ENCODE measurements at regions not wholly inside any gene's neighbourhood (a gene's known extent, or its start where the extent isn't known, plus 50 kb on each side); places are given as distances from the start of the nearest gene placed in this dataset.

DNA sequence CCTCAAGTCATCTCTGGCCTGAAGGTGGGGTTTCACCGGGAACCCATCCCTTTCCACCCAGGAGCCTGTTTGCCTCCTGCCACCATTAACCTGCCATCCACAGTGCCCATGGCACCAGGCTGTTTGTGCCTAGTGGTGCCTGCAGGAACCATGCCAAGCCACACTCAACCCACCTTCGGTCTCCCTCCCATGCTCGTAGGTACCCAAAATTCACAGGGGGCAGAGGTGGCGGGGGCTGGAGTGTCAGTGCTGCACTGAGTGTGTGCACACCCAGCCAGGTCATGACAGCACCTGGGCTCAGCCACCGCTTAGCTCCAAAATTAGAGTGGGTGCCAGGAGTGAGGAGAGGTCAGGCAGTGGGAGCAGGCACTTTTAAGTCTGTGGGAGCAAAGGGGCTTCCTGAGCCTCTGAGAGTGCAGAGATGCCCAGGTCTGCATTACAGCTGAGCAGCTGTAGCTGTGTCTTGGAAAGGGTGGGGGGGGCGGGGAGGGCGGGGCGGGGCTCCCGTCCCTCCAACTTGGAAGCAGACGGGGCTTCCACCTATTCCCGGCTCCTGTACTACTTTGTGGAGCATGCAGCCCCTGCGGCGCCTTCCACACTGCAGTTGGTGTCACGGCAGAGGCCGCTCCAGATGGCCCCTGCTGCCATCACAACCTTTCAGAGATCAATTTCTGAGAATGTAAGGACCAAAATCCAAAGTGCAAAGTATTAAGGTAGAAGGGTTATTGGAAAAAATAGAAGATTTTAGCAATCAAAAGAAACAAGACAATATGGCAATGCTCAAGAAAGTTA is 2396.8 kb upstream of the C9orf72 start:
- ChIA-PET POLR2A (no interaction called here), CTCF (no interaction called here)
- Mint-ChIP-seq H3K27me3 (no peaks in the 10 kb centered on the region), H3K27ac (no peak overlapping the region), H3K4me1 (no peaks in the 10 kb centered on the region), H3K36me3 (ENCODE audit: low read depth) (no peaks in the 10 kb centered on the region), H3K4me3 (no peak overlapping the region), H3K9me3 (no peaks in the 10 kb centered on the region)
- no peak for DNase-seq

DNA sequence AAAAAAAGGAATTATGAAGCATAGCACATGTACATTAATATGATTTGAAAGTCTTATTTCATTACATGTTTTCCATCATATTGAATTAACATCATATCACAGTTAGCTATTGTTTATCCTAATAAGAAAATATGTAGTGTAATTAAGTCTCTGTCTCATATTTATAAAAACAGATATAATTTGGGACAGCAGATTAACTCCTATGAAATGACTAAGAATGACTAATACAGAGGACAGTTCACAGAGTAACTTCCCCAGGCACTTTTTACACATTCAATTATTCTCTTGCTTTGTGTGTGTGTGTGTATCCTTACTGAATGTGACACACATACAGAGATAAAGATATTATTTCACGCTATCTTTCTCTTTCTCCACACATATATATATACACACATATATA is 2400.9 kb upstream of the C9orf72 start:
- Mint-ChIP-seq H3K27ac (no peak overlapping the region), H3K4me3 (no peak overlapping the region), H3K36me3 (ENCODE audit: low read depth) (no peaks in the 10 kb centered on the region), H3K4me1 (no peaks in the 10 kb centered on the region), H3K9me3 (no peaks in the 10 kb centered on the region), H3K27me3 (no peaks in the 10 kb centered on the region)
- POLR2A ChIA-PET = no interaction called here
- CTCF ChIA-PET = no interaction called here
- DNase-seq = no peak

DNA sequence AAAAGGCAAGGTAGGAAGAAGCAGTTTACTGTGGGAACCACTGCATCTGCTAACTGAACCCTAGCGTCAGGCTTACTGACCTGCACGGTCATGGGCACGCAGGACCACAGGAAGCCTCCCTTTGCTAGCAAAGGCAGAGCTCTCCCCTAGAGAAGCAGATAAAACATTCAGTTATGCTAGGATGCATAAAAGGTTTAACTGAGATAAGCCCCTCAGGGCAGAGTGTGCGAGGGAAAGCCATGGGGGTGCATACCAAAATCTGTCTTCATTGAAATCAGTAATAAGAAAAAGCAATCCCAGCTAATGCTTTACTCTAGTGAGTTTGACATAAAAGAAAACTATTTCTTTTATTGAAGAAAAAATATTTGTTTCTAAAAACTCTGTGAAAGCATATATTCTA is 2403.7 kb upstream of the C9orf72 start:
- H3K4me3 Mint-ChIP-seq = no peak overlapping the region
- H3K9me3 Mint-ChIP-seq = no peaks in the 10 kb centered on the region
- no peak overlapping the region for H3K27ac Mint-ChIP-seq
- CTCF ChIA-PET = no interaction called here
- POLR2A ChIA-PET = no interaction called here
- no peak for DNase-seq
- H3K4me1 Mint-ChIP-seq = no peaks in the 10 kb centered on the region
- no peaks in the 10 kb centered on the region for H3K36me3 Mint-ChIP-seq (ENCODE audit: low read depth)
- no peaks in the 10 kb centered on the region for H3K27me3 Mint-ChIP-seq

DNA sequence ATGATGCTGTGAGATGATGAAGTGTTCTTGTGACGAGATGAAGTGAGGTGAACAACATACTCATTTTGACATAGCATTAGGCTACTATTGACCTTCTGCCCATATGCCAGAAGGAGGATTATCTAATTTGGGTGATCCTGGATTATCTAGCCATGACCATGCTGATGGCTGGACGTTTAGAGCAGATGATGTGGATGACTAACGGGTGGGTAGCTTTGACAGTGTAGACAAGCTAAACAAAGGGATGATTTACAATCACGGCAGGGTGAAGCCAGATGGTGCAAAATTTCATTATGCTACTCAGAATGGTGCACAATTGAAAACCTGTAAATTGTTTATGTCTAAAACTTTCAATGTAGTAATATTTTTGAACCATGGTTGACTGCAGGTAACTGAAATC is 2403.4 kb upstream of the ACO1 start:
- Mint-ChIP-seq H3K9me3 (no peaks in the 10 kb centered on the region), H3K4me3 (no peak overlapping the region), H3K27ac (no peak overlapping the region), H3K27me3 (no peaks in the 10 kb centered on the region), H3K4me1 (no peaks in the 10 kb centered on the region), H3K36me3 (ENCODE audit: low read depth) (no peaks in the 10 kb centered on the region)
- DNase-seq = no peak
- CTCF ChIA-PET = no interaction called here
- POLR2A ChIA-PET = no interaction called here

DNA sequence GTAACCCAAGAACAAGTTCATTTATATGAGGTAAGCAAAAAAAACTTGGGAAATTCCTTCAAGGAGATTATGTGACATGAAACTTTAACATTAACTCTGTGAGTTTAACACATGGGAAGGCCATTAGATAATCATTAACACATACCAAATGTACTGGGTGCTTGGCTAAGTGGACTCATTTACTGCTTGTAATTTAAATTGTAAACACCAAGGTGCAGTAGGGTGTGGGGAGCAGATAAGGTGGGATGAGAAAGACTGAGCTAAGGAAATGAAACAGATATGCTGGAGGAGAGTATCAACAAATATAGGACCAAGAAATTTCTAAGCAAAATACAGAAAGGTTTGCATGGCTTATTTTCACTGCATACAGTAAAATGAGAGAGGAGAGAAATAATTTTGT is 2384.8 kb upstream of the ACO1 start:
- Mint-ChIP-seq H3K27ac (no peak overlapping the region), H3K27me3 (no peaks in the 10 kb centered on the region), H3K9me3 (peaks cover 14% of the 10 kb centered on the region), H3K36me3 (ENCODE audit: low read depth) (no peaks in the 10 kb centered on the region), H3K4me1 (no peaks in the 10 kb centered on the region), H3K4me3 (no peak overlapping the region)
- ChIA-PET CTCF (no interaction called here), POLR2A (no interaction called here)
- DNase-seq = no peak

DNA sequence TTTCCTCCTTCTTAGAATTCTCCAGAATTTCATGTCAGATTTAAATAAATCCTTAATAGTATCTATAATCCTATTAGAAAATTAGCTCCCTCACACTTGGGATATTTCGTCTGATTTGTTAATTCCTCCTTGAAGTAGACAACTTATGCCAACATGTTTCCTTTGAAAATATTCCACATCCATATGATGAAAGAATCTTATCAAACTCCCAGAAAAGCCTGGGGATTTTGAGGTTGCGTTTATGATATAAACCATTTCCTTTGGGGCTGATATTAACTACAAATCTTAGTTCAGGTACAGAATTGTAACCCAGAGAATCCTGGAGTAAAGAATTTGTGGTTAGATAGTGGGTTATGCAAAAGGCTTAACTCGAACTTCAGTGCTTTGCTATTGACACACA is 2373.8 kb upstream of the ACO1 start:
- Mint-ChIP-seq H3K9me3 (no peaks in the 10 kb centered on the region), H3K36me3 (ENCODE audit: low read depth) (no peaks in the 10 kb centered on the region), H3K4me3 (no peak overlapping the region), H3K27ac (no peak overlapping the region), H3K4me1 (no peaks in the 10 kb centered on the region), H3K27me3 (no peaks in the 10 kb centered on the region)
- no peak for DNase-seq
- ChIA-PET CTCF (no interaction called here), POLR2A (no interaction called here)

DNA sequence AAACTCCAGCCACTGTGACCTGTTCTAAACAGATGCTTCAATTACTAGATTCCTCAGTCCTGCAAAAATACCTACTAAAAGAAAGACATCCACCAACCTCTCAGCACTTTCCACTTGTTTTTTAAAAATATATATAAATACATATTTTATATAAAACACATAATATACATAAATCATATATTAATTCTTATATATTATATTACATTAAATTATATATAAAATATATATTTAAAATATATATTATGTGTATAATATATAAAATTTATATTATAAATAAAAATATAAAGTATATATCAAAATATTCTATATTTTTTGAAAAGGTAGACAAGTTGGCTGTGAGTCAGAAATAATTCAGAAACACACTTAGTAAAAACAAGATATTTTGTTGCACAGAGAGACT is 2371.8 kb upstream of the ACO1 start:
- no peaks in the 10 kb centered on the region for H3K27me3 Mint-ChIP-seq
- no peaks in the 10 kb centered on the region for H3K9me3 Mint-ChIP-seq
- no peaks in the 10 kb centered on the region for H3K36me3 Mint-ChIP-seq (ENCODE audit: low read depth)
- H3K27ac Mint-ChIP-seq = no peak overlapping the region
- CTCF ChIA-PET = no interaction called here
- no peaks in the 10 kb centered on the region for H3K4me1 Mint-ChIP-seq
- no peak overlapping the region for H3K4me3 Mint-ChIP-seq
- DNase-seq = no peak
- POLR2A ChIA-PET = no interaction called here

DNA sequence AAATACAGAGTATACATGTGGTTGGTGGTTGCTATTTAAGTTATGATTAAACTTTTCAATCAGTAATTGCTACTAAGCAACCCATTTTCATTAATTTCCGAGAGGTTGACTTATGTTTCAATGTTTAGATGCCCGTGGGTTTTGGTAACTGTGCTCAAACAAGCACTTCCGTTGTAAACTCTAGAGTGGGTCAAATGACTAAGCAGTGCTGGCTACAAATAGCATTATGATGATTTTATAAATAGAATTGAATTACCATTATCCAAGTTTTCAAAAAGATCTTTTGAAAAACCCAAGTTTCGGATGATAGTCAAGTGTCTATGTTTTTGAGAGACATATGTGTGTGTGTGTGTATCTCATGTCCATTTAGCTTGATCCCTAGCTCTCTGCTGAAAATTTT is 2369.4 kb upstream of the ACO1 start:
- Mint-ChIP-seq H3K36me3 (ENCODE audit: low read depth) (no peaks in the 10 kb centered on the region), H3K9me3 (no peaks in the 10 kb centered on the region), H3K27me3 (no peaks in the 10 kb centered on the region), H3K4me1 (no peaks in the 10 kb centered on the region), H3K4me3 (no peak overlapping the region), H3K27ac (no peak overlapping the region)
- POLR2A ChIA-PET = no interaction called here
- no peak for DNase-seq
- CTCF ChIA-PET = no interaction called here

DNA sequence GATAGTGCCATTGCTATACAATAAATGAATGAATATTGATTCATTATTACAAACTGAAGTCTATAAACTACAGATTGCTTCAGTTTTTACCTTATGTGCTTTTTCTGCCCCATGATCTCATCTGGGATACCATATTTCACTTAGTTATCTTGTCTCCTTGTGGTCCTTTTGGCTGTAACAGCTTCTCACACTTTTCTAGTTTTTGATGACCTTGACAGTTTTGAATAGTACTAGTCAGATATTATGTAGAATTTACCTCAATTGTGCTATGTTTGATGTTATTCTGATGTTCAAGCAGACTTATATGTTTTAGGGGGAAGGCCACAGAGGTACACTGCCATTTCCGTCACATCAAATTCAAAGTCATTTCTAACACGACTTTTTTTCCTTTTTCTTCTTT is 2364.3 kb upstream of the ACO1 start:
- Mint-ChIP-seq H3K9me3 (no peaks in the 10 kb centered on the region), H3K27me3 (no peaks in the 10 kb centered on the region), H3K36me3 (ENCODE audit: low read depth) (no peaks in the 10 kb centered on the region), H3K4me1 (no peaks in the 10 kb centered on the region), H3K4me3 (no peak overlapping the region), H3K27ac (no peak overlapping the region)
- DNase-seq = no peak
- POLR2A ChIA-PET = no interaction called here
- CTCF ChIA-PET = no interaction called here

DNA sequence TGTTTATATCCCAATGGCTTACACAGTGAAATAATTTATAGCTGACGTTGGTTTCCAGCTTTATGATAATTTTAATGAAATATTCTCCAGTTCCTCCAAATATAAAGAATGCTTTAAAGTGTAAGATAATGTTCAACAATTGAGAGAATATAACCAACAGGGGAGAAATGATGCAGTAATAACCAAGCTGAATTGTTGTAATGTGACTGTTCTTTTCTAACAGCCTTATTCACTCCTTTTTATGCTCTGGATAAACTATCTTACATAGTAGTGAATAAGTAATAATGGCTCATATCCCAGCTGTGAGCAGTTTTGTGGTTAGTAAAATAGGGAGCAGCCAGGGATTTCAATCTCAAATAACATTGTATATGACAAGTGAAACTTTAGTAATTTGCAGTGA is 2348.7 kb upstream of the ACO1 start:
- DNase-seq = no peak
- H3K27ac Mint-ChIP-seq = no peak overlapping the region
- ChIA-PET CTCF (no interaction called here), POLR2A (no interaction called here)
- no peaks in the 10 kb centered on the region for H3K36me3 Mint-ChIP-seq (ENCODE audit: low read depth)
- H3K27me3 Mint-ChIP-seq = no peaks in the 10 kb centered on the region
- no peak overlapping the region for H3K4me3 Mint-ChIP-seq
- H3K4me1 Mint-ChIP-seq = no peaks in the 10 kb centered on the region
- H3K9me3 Mint-ChIP-seq = peaks cover 2% of the 10 kb centered on the region

DNA sequence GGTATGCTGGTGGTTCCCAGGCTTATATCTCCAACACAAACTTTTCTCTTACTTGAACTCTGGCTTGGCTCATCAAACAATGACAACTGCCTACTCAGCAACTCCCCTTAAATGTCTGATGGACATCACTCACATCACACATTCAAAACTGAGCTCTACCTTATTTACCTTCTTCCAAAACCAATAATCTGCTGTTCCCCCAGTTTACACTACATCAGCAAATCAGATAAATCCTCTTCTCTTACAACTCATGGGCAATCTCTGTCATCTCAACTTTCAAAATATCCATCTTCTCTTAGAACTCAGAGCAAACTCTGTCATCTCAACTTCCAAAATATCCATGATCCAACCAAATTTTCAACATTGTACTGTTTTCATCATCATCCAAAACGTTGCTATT is 2347.9 kb upstream of the ACO1 start:
- DNase-seq = no peak
- no peaks in the 10 kb centered on the region for H3K36me3 Mint-ChIP-seq (ENCODE audit: low read depth)
- no peaks in the 10 kb centered on the region for H3K27me3 Mint-ChIP-seq
- POLR2A ChIA-PET = no interaction called here
- H3K4me3 Mint-ChIP-seq = no peak overlapping the region
- H3K27ac Mint-ChIP-seq = no peak overlapping the region
- CTCF ChIA-PET = no interaction called here
- no peaks in the 10 kb centered on the region for H3K9me3 Mint-ChIP-seq
- no peaks in the 10 kb centered on the region for H3K4me1 Mint-ChIP-seq

DNA sequence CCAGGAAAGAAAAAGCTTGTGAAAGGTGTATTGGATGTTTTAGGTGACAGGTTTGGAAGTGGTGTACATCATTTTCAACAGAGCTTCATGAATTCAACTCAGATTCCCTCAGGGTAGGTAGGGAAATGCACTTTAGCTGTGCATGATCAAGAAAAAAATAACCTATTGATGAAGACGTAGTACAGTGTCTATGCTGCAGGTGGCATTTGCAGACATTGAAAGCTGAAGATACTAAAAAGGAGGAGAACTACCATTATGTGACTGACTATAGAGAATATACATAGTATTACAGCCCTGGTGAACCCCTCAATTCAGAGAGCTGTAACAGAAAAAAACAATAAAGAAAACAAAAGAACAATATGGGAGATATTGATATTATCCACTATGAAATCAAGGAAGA is 2344.7 kb upstream of the ACO1 start:
- H3K9me3 Mint-ChIP-seq = no peaks in the 10 kb centered on the region
- no peak overlapping the region for H3K27ac Mint-ChIP-seq
- no peaks in the 10 kb centered on the region for H3K4me1 Mint-ChIP-seq
- POLR2A ChIA-PET = no interaction called here
- DNase-seq = no peak
- H3K36me3 Mint-ChIP-seq (ENCODE audit: low read depth) = no peaks in the 10 kb centered on the region
- CTCF ChIA-PET = no interaction called here
- H3K27me3 Mint-ChIP-seq = no peaks in the 10 kb centered on the region
- no peak overlapping the region for H3K4me3 Mint-ChIP-seq

DNA sequence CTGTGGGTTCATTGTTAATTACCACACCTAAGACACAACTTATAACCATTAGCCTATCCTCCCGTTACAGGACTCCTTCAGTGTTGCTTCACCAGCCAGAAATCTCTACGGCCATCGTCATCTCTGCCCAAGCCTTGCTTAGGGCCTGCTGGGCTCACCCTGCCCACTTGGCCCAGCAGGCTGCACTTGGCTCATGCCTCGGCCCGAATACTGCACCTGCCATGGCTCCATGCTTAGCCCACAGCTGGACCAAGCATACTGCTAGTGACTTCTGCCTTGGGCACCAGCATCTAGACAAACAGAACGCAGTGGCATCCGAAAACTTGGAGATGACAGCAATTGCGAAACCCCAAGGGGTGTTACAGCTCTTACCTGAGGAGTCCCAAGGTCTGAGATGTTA is 2336.0 kb upstream of the ACO1 start:
- no peaks in the 10 kb centered on the region for H3K36me3 Mint-ChIP-seq (ENCODE audit: low read depth)
- H3K4me1 Mint-ChIP-seq = no peaks in the 10 kb centered on the region
- no peaks in the 10 kb centered on the region for H3K9me3 Mint-ChIP-seq
- no peak overlapping the region for H3K4me3 Mint-ChIP-seq
- H3K27ac Mint-ChIP-seq = no peak overlapping the region
- ChIA-PET CTCF (no interaction called here), POLR2A (no interaction called here)
- no peak for DNase-seq
- H3K27me3 Mint-ChIP-seq = no peaks in the 10 kb centered on the region

DNA sequence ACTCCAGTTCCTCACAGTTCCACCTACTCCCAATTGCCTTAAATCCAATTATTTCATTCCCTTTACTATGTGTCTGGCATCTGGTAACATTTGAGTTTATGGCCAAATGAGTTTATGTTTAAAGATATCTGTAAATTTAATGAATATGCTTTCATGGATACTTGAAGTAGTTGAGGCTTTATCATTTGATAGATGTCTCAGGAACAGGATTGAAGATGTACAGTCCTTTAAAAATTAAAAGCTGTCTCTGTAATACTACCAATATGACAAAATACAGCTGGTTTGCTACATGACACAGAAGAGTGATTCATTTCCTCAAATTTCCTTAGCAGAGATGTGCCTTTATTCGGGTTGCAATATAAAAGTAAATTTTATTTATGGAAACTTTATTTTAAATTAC is 2326.0 kb upstream of the ACO1 start:
- no peaks in the 10 kb centered on the region for H3K27me3 Mint-ChIP-seq
- no peaks in the 10 kb centered on the region for H3K36me3 Mint-ChIP-seq (ENCODE audit: low read depth)
- H3K9me3 Mint-ChIP-seq = no peaks in the 10 kb centered on the region
- no peaks in the 10 kb centered on the region for H3K4me1 Mint-ChIP-seq
- no peak overlapping the region for H3K4me3 Mint-ChIP-seq
- DNase-seq = no peak
- ChIA-PET POLR2A (no interaction called here), CTCF (no interaction called here)
- no peak overlapping the region for H3K27ac Mint-ChIP-seq

DNA sequence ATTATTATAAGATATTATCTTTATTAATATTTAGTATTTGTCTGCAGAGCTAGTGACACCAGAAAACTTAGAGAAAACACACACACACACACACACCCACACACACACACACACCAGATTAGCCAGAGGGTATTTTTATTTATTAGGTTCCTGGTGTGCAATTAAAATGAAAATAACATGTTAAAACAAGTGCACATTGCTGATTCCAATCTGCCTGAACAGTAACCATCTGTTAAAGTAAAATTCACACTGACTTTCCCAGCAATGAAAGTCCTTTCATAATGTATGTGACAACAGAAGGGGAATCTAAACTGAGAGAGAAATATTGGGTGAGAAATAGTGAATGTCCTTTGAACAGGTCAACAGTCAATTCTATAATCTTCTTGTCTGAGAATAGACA is 2323.5 kb upstream of the ACO1 start:
- Mint-ChIP-seq H3K36me3 (ENCODE audit: low read depth) (no peaks in the 10 kb centered on the region), H3K9me3 (peaks cover 2% of the 10 kb centered on the region), H3K27me3 (no peaks in the 10 kb centered on the region), H3K4me3 (no peak overlapping the region), H3K27ac (no peak overlapping the region), H3K4me1 (no peaks in the 10 kb centered on the region)
- CTCF ChIA-PET = no interaction called here
- POLR2A ChIA-PET = no interaction called here
- DNase-seq = no peak

Measured in activated CD4-positive, alpha-beta memory T cell treated with anti-CD3 and anti-CD28 coated beads, Interleukin-2, amount 10 ng/mL, durations not matched to agents 7 days and 5 days (primary cell).